SU-DHL-6 (cell line): ENCODE measurements at regions not wholly inside any gene's neighbourhood (a gene's known extent, or its start where the extent isn't known, plus 50 kb on each side); places are given as distances from the start of the nearest gene placed in this dataset.

Source experiments
- EZH2phosphoT487 ChIP-seq: fragments of 200-600 bp; sonication (generic), shearing (Covaris generic); conservative IDR thresholded peaks from 2 replicates; pipeline ENCODE4 v1.6.1; 2018; ENCODE audit warnings: mild to moderate bottlenecking, antibody characterized with exemption, low read length, moderate library complexity, mixed read lengths
- TF ChIP-seq, protein P1 (sequence below): fragments of 200-600 bp; sonication (generic); IDR thresholded peaks from one replicate; pipeline ENCODE4 v1.5.1; 2017; ENCODE audit warnings: antibody characterized with exemption, mild to moderate bottlenecking, low read length, moderate library complexity; ENCODE audit not compliant: insufficient read depth, poor library complexity, severe bottlenecking

- TF ChIP-seq, protein P1, sequence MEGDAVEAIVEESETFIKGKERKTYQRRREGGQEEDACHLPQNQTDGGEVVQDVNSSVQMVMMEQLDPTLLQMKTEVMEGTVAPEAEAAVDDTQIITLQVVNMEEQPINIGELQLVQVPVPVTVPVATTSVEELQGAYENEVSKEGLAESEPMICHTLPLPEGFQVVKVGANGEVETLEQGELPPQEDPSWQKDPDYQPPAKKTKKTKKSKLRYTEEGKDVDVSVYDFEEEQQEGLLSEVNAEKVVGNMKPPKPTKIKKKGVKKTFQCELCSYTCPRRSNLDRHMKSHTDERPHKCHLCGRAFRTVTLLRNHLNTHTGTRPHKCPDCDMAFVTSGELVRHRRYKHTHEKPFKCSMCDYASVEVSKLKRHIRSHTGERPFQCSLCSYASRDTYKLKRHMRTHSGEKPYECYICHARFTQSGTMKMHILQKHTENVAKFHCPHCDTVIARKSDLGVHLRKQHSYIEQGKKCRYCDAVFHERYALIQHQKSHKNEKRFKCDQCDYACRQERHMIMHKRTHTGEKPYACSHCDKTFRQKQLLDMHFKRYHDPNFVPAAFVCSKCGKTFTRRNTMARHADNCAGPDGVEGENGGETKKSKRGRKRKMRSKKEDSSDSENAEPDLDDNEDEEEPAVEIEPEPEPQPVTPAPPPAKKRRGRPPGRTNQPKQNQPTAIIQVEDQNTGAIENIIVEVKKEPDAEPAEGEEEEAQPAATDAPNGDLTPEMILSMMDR = no peak
- no peak for TF ChIP-seq EZH2phosphoT487
Measured at GRCh38 chr3:76372497-76372896, 587.1 kb upstream of the ZNF717 start.
